Forelimb muscle (tissue), 1 donor: ENCODE measurements at regions not wholly inside any gene's neighbourhood (a gene's known extent, or its start where the extent isn't known, plus 50 kb on each side); places are given as distances from the start of the nearest gene placed in this dataset.
"Not testable (repeated sequence)": the region's sequence is repeated elsewhere in the genome, so short reads cannot be mapped to it uniquely, and the experiment has no call there.

ENCODE experiments used
- DNase-seq: peaks from one replicate; pipeline ENCODE4 v3.0.0-alpha.2; 2013; ENCODE audit warnings: low read depth

DNA sequence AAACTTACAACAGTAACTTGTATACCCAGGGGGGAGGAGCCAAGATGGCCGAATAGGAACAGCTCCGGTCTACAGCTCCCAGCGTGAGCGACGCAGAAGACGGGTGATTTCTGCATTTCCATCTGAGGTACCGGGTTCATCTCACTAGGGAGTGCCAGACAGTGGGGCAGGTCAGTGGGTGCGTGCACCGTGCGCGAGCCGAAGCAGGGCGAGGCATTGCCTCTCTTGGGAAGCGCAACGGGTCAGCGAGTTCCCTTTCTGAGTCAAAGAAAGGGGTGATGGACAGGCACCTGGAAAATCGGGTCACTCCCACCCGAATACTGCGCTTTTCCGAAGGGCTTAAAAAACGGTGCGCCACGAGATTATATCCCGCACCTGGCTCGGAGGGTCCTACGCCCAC is 278.8 kb downstream of the FAM47B start:
- not testable (repeated sequence) for DNase-seq

DNA sequence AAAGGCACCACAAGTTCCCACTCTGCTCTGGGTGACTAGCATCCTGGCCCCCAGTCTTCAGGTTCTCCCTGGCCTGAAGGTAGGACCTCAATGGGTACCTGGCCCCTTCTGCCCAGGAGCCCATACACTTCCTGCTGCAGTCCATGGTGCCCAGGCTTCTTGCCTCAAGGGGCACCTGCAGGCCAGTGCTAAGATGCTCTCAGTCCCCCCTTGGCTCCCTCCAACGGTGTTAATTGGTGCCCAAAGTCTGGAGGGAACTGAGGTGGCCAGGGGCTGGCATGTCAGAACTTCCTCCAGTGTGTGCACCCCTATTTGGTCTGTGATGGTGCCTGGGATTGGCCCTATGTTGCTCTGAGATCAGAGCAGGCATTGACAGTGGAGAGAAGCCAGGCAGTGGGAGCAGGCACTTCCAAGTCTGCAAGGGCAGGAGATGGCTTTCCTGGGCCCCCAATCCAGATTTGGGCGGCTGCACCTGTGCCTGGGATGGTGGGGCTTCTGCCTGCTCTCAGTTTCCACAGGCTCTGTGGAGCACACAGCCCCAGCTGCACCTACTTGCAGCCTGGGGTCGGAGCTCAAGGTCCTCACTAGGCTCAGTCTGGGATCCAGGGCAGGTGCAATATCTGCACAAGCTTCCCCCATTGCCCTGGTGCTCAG is 301.6 kb downstream of the FAM47B start:
- no peak for DNase-seq

DNA sequence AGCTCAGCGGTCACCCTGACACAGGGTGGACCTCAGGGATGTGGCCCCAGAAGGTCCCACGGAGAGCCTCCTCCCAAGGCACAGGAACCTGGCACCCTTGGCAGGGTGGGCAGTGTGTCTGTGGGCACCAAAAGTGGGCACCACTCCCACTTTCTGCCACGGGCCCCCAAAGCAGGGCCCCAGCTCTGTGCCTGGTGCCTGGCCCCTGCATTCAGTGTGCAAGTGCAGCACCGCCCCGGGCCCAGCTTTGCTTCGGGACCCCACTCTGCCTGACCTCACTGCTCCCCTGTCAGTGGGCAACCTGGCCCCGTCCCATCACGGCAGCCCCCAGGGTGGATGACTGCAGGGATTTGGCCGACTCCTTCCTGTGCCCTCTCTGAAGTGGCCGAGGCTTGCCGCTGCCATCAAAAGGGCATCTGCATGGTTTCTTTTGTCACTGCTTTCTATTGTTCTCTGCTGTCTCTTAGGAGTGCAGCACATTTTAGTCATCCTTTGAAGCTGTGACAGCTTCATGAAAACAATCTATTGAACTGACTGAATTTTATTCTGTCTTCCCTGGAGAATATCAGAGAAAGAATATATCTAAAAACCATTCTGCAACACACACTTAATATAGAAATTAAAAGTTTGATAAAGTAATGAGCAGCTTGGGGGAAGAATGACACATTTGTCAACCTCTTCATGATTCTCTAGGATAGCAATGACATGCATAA is 302.4 kb downstream of the FAM47B start:
- DNase-seq, result no peak

DNA sequence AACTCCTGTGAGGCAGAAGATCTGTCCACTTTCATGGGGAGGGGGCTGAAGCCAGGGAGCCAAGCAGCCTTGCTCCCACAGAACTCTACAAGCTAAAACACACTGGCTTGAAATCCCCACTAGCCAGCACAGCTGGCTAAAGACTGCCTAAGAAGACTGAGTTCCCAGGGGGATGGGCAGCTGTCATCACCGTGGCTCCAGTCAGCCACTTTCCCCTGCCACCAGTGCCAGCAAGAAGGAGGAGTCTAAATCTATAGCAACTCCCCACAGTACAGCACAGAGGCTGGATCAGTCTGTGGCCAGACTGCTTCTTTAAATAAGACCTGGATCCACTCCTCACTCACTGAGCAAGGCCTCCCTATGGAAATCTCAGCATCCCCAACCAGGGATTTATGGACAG is 308.6 kb downstream of the FAM47B start:
- no peak for DNase-seq

DNA sequence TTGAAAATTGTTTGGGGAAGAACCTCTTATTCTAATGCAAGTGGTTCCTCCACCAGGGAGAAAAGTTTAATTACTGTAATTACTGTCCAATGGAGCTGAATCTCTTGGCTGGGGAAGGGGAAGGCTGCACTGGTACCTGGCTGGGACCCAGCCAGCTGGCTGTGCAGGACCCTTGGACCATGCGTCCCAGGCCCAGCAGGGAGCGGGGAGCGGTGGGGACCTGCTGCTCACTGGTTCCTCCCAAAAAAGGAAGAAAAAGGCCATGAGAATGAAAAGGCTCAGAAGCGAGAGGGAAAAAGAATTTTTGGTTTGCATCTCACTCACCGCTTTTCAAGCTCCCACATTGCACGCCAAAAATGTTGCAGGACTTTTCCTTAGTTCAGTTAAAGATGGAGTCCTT is 333.5 kb downstream of the FAM47B start:
- no peak for DNase-seq

DNA sequence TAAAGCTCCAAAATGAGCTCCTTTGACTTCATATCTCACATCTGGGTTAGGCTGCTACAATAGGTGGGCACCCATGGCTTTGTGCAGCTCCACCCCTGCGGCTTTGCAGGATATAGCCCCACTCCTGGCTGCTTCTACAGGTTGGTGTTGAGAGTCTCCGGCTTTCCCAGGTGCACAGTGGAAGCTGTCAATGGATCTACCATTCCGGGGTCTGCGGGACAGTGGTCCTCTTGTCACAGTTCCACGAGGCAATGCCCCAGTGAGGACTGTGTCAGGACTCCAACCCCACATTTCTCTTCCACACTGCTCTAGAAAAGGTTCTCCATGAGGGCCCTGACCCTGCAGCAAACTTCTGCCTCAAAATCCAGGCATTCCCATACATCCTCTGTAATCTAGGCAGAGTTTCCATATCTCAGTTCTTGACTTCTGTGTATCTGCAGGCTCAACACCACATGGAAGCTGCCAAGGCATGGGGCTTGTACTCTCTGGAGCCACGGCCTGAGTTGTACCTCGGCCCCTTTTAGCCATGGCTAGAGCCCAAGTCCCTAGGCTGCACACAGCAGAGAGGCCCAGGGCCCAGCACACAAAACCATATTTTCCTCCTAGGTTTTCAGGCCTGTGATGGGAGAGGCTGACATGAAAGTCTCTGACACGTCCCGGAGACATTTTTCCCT is 342.8 kb downstream of the FAM47B start:
- no peak for DNase-seq

DNA sequence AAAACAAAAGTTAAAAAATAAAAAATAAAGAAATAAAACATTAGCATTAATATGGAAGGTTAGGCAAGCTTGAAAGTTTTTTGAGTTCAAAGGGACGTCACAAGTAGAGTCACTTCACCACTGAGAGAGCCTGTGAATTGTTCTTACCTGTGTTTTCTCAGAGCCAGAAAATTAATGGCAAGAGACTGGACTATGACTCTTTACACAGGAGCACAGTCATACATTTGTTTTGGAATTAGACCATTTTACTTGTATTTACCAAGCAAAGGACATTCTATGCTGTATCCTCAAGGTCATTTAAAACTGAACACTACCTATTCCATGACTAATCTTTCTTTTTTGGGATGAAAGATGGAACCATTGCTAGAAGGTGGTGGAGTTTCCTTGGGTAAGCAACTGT is 346.1 kb downstream of the FAM47B start:
- no peak for DNase-seq

GRCh38 chrX:35289952-35290351 is 347.4 kb downstream of the FAM47B start:
- no peak for DNase-seq

GRCh38 chrX:35291013-35291412 is 348.4 kb downstream of the FAM47B start:
- DNase-seq, result no peak

GRCh38 chrX:35292522-35292921 is 349.9 kb downstream of the FAM47B start:
- DNase-seq, result no peak

GRCh38 chrX:35305037-35305436 is 362.4 kb downstream of the FAM47B start:
- DNase-seq, result not testable (repeated sequence)

DNA sequence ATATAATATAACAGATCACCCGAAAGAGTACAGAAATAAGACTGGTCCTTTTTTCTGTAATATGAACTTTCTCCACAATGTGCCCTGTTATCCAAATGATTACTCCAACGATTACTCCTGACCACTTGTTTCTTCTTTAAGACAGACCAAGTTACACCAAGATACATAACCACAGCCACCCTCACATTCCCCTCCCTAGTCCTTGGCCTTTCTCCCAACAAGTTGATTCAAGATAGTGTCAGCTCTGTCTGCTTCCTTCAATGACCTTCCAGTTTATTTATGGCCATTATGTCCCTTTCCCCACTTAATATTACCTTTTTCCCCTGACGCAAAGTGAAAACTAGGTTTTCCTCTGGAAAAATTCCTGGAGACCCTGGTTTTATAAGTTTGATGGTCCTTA is 397.2 kb downstream of the FAM47B start:
- DNase-seq, result no peak

DNA sequence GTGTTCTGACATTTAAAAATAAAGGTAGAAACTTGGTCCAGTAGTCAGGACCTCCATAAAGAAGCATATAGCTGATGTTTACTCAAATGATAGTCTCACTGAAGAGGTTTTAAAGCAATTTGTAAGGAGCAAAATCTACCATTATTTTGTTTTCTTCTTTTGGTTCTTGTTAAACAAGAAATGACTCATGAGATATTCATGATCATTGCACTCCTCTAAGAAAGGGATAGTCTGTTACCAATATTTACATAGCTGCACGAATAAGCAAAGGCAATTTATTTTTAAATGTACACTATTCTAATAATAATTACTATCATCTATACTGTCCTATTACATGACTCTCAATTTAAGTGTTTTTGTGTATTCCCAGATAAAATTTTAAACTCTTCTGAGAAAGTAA is 397.9 kb downstream of the FAM47B start:
- no peak for DNase-seq

- no peak for DNase-seq
Measured at GRCh38 chrX:35351212-35351611, 408.6 kb downstream of the FAM47B start.

- no peak for DNase-seq
Measured at GRCh38 chrX:35351795-35352483, 409.3 kb downstream of the FAM47B start.

DNA sequence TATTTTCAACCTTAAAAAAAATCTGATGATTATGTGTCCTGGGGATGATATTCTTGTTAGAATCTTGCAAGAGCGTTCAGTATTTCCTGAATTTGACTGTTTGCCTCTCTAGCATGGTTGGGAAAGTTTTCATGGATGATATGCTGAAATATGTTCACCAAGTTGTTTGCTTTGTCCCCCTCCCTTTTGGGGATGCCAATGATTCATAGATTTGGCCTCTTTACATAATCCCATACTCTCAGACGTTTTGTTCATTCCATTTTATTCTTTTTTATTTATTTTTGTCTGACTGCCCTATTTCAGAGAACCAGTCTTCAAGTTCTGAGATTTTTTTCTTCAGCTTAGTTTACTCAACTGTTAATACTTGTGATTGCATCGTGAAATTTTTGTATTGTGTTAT is 415.1 kb downstream of the FAM47B start:
- no peak for DNase-seq

- DNase-seq, result no peak
Measured at GRCh38 chrX:35362866-35363265, 420.3 kb downstream of the FAM47B start.

GRCh38 chrX:35374116-35374515 is 424.0 kb upstream of the MAGEB16 start:
- DNase-seq, result no peak

DNA sequence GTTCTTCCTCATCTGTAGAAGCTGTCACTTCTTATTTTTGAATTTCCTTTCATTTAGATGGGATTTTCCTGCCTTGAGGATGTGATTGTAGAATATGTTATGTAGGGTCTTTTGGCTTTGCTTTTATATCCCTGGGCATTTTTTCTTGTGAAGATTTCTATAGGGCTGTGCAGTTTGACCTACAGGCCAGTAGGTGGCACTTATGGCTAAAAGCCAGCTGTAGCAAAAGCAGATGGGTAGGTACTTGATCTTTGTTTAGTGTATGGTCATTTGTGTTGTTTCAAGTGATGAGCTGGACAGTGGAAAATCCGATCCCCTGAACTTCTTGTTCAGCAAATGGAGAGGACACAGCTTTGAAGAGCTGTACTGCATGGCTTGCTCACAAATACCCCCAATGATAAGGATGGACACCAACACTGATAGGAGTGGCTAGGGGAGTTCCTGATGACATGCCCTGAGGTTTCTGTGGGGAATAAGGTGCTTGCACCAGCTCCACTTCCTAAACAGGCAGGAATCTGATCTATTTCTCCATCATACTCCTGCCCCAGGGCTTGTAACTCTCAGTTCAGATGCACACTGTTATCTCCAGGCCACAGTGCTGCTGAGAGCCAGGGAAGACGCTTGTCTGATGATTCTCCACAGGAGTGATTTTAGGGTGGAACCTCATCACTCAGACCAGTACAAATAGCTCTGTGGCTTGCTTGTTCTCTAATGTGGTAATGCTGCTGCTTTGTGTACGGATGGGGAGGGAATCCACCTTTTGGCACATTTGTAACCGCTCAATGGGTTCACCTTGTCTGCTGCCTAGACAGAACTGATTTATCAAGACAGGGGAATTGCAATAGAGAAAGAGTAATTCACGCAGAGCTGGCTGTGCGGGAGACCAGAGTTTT is 417.1 kb upstream of the MAGEB16 start:
- no peak for DNase-seq

DNA sequence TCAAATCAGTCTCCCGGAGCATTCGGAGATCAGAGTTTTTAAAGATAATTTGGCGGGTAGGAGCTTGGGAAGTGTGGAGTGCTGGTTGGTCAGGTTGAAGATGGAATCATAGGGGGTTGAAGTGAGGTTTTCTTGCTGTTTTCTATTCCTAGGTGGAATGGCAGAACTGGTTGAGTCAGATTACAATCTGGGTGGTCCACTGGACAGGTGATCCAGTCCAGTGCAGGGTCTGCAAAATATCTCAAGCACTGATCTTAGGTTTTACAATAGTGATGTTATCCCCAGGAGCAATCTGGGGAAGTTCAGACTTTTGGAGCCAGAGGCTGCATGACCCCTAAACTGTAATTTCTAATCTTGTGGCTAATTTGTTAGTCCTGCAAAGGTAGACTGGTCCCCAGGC is 416.4 kb upstream of the MAGEB16 start:
- not testable (repeated sequence) for DNase-seq

DNA sequence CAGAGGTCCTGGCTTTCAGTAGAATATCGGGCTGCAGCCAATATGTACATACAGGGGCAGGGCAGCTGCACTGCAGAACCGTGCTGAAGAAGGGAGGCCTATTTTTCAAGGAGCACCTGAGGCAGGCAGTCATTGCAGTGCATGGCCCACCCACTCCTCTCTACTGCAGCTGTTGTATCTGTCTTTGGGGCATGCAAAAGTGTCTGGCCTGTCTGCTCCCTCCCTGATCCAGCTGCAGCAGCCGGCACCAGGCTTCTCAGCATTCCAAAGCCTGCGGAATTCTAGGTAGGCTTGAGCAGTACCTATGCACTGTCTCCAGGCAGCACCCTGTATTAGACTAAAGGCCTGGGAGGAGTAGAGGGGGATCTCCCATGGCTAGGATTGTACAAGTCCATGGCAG is 415.2 kb upstream of the MAGEB16 start:
- DNase-seq, result no peak
